Gastrocnemius medialis (tissue), 4 donors: ENCODE measurements at regions not wholly inside any gene's neighbourhood (a gene's known extent, or its start where the extent isn't known, plus 50 kb on each side); places are given as distances from the start of the nearest gene placed in this dataset.

Experiments
- CTCF ChIP-seq, 5 experiments: fragments of 450-650 bp in 3 of 5; fragments of 200-600 bp in 2 of 5; sonication (generic) in 2 of 5; IDR thresholded peaks in 4 of 5; conservative IDR thresholded peaks in 1 of 5; 1 replicate in 4 of 5; 2 replicates in 1 of 5; pipeline ENCODE4 v1.5.1; 2016 to 2019; ENCODE audit warnings: antibody characterized with exemption in 5 of 5, mild to moderate bottlenecking in 3 of 5, moderate library complexity in 3 of 5
- POLR2A ChIP-seq, 2 donors: fragments of 450-650 bp; IDR thresholded peaks; one replicate each; pipeline ENCODE4 v1.6.1; 2017; ENCODE audit warnings: antibody characterized with exemption in 2 of 2, mild to moderate bottlenecking in 2 of 2, moderate library complexity in 2 of 2

- TF ChIP-seq CTCF (IDR thresholded peaks at IDR 0.05 in 4 of 5, conservative IDR thresholded peaks at IDR 0.05 in 1 of 5) (no peak), POLR2A (IDR thresholded peaks at IDR 0.05) (no peak)
Measured at GRCh38 chr11:10387206-10388083, 67.6 kb upstream of the AMPD3 start.
